HepG2 (cell line): ENCODE measurements at regions not wholly inside any gene's neighbourhood (a gene's known extent, or its start where the extent isn't known, plus 50 kb on each side); places are given as distances from the start of the nearest gene placed in this dataset.
A peak's percentile ranks its signal among the peaks of the same experiment; 100 is the strongest.
"Not testable (repeated sequence)": the region's sequence is repeated elsewhere in the genome, so short reads cannot be mapped to it uniquely, and the experiment has no call there.

Source experiments
- ATAC-seq: fragments of 200-7000 bp; cut with Tn5 transposase; 3 replicates; pipeline ENCODE4 v1.9.1; 2020; ENCODE audit warnings: mild to moderate bottlenecking, moderate library complexity
- BruUV-seq: library from RNA; stranded (reverse); fragments of 400-500 nt; replicated peaks from 2 replicates; lab custom pipeline; 2021; lab: Mats Ljungman, UMichigan
- CTCF ChIA-PET: fragments of 300-600 bp; formaldehyde crosslinking; extraction: SDS; loops from one replicate; lab custom pipeline; 2021; ENCODE audit warnings: low total read pairs, inconsistent platforms, low intra/inter-chr PET ratio; lab: Yijun Ruan, JAX
- POLR2A ChIA-PET: fragments of 350-600 bp; sonication (Branson Sonifier 250); formaldehyde crosslinking; loops from one replicate; lab custom pipeline; 2020; ENCODE audit warnings: antibody characterized with exemption, inconsistent platforms; lab: Yijun Ruan, JAX
- DNase-seq: peaks from one replicate; pipeline ENCODE4 v3.0.0-alpha.2; 2015; ENCODE audit warnings: low spot score
- FAIRE-seq: peaks from 3 replicates; lab custom pipeline; 2011; peaks lifted over from hg19 to GRCh38; lab: Jason Lieb, UNC
- H2AFZ ChIP-seq: one replicate; pipeline ENCODE4 v1.6.1; 2011; ENCODE audit warnings: low read length, inconsistent platforms
- H3K27ac ChIP-seq: fragments of 300-600 bp; 3 replicates; pipeline ENCODE4 v1.8.0; 2011; ENCODE audit warnings: mixed run types, mild to moderate bottlenecking, mixed read lengths, low read length, inconsistent platforms; ENCODE audit not compliant: insufficient read depth; ENCODE audit errors: extremely low read length
- H3K27me3 ChIP-seq, 2 experiments: fragments of 200-600 bp in 1 of 2; 2 replicates in 1 of 2; 3 replicates in 1 of 2; pipeline versions ENCODE4 v1.6.0 to v1.8.0; 2011; ENCODE audit warnings: low read length in 2 of 2, mild to moderate bottlenecking in 2 of 2, moderate library complexity in 2 of 2, inconsistent platforms in 1 of 2; ENCODE audit not compliant: insufficient read depth in 2 of 2, control insufficient read depth in 1 of 2
- H3K36me3 ChIP-seq, 2 experiments: fragments of 200-600 bp in 1 of 2; replicated peaks in 1 of 2; 2 replicates in 1 of 2; 3 replicates in 1 of 2; pipeline versions ENCODE4 v1.5.1 to v1.8.0; 2011; ENCODE audit warnings: low read length in 2 of 2, inconsistent platforms in 1 of 2; ENCODE audit not compliant: insufficient read depth in 2 of 2, control insufficient read depth in 1 of 2
- H3K4me1 ChIP-seq: 2 replicates; pipeline ENCODE4 v1.5.1; 2012; ENCODE audit warnings: low read length, inconsistent platforms; ENCODE audit not compliant: insufficient read depth
- H3K4me2 ChIP-seq: 2 replicates; pipeline ENCODE4 v1.6.0; 2011; ENCODE audit warnings: low read depth, low read length, inconsistent platforms
- H3K4me3 ChIP-seq, 3 experiments: fragments of 200-600 bp in 1 of 3; sonication (generic), shearing (Covaris generic) in 1 of 3; replicated peaks in 1 of 3; 2 replicates each; pipeline ENCODE4 v1.5.1; 2011 to 2016; ENCODE audit warnings: low read length in 3 of 3, inconsistent platforms in 2 of 3, low read depth in 2 of 3, mild to moderate bottlenecking in 2 of 3, control low read depth in 1 of 3, mixed read lengths in 1 of 3; ENCODE audit not compliant: insufficient read depth in 1 of 3
- H3K79me2 ChIP-seq: one replicate; pipeline ENCODE4 v1.6.1; 2011; ENCODE audit warnings: low read length, inconsistent platforms; ENCODE audit not compliant: insufficient read depth
- H3K9ac ChIP-seq: 2 replicates; pipeline ENCODE4 v1.6.0; 2011; ENCODE audit warnings: mild to moderate bottlenecking, low read depth, low read length, inconsistent platforms; ENCODE audit not compliant: insufficient read depth
- H3K9me3 ChIP-seq: 2 replicates; pipeline ENCODE4 v1.5.1; 2012; ENCODE audit warnings: mild to moderate bottlenecking, low read length
- H4K20me1 ChIP-seq: 2 replicates; pipeline ENCODE4 v1.6.0; 2011; ENCODE audit warnings: inconsistent platforms, mild to moderate bottlenecking, low read length, moderate library complexity; ENCODE audit not compliant: insufficient read depth
- CEBPB ChIP-seq: IDR thresholded peaks from 2 replicates; pipeline ENCODE4 v1.6.1; 2011; ENCODE audit warnings: low read depth, low read length, improper control_type of control experiment, borderline replicate concordance
- EP300 ChIP-seq, 3 experiments: sonication (generic) in 1 of 3; formaldehyde crosslinking in 1 of 3; IDR thresholded peaks; 2 replicates each; pipeline versions ENCODE4 v1.5.1 to v1.6.1; 2011 to 2020; ENCODE audit warnings: low read depth in 2 of 3, low read length in 2 of 3, borderline replicate concordance in 1 of 3, improper control_type of control experiment in 1 of 3, mild to moderate bottlenecking in 1 of 3, missing genetic modification reagents in 1 of 3, moderate library complexity in 1 of 3
- GATAD2A ChIP-seq: IDR thresholded peaks from 2 replicates; pipeline ENCODE4 v1.6.1; 2016
- HMG20A ChIP-seq: IDR thresholded peaks from 2 replicates; pipeline ENCODE4 v1.6.1; 2016; ENCODE audit warnings: borderline replicate concordance
- HOMEZ ChIP-seq: IDR thresholded peaks from 2 replicates; pipeline ENCODE4 v1.6.1; 2016; ENCODE audit warnings: low read depth
- PATZ1 ChIP-seq: sonication (generic); formaldehyde crosslinking; IDR thresholded peaks from 2 replicates; pipeline ENCODE4 v1.4.0; 2020; ENCODE audit warnings: missing genetic modification reagents
- PRDM10 ChIP-seq: sonication (generic); formaldehyde crosslinking; IDR thresholded peaks from 2 replicates; pipeline ENCODE4 v1.4.0; 2020; ENCODE audit warnings: low read depth, missing genetic modification reagents
- TCF7 ChIP-seq: sonication (generic); IDR thresholded peaks from 2 replicates; pipeline ENCODE4 v1.6.1; 2016; ENCODE audit warnings: antibody characterized with exemption, low read depth
- ZNF644 ChIP-seq: IDR thresholded peaks from 2 replicates; pipeline ENCODE4 v1.6.1; 2016; ENCODE audit warnings: low read depth
- WGBS: methylation state at CpG from one replicate; pipeline ENCODE4 v1.1.6; 2017; ENCODE audit warnings: low lambda C conversion rate; 5-methylcytosine and 5-hydroxymethylcytosine counted together
- in situ Hi-C: cut with HindIII; loops from 2 replicates; pipeline ENCODE4 v1.10.0; 2017; ENCODE audit warnings: low pct_unique_long_range_greater_than_20kb; ENCODE audit not compliant: extremely low pct_ligation_motif_present
- intact Hi-C: fragments of 100-400 bp; cut with micrococcal nuclease; formaldehyde crosslinking; loops from one replicate; pipeline ENCODE4 v1.10.0; 2022; ENCODE audit not compliant: unreplicated experiment

GRCh38 chr2:111495636-111496035 lies 374.9 kb downstream of the BCL2L11 start:
- 80% methylated on average over 2 of the region's 2 CpGs for WGBS
- intact Hi-C loops, H3K27me3 ChIP-seq, DNase-seq, H2AFZ ChIP-seq, H4K20me1 ChIP-seq, FAIRE-seq, ATAC-seq, H3K4me3 ChIP-seq, POLR2A ChIA-PET, CTCF ChIA-PET, H3K9me3 ChIP-seq, H3K36me3 ChIP-seq: not testable (repeated sequence)
- Histone ChIP-seq H3K79me2 (peaks cover 23% of the 10 kb centered on the region), H3K27ac (peak overlapping the region; percentile 51), H3K9ac (0 out of 2 replicates have a peak overlapping the region, but pooled peaks have one; percentile 18), H3K4me1 (peaks cover 36% of the 10 kb centered on the region), H3K4me2 (0 out of 2 replicates have a peak overlapping the region, but pooled peaks have one; percentile 15)
- BruUV-seq = TSS peak; percentile 85
- in situ Hi-C loops = loop anchor here (25.0 kb wide), 1 partner anchor 167 kb away; no protein-coding TSS in a partner anchor

- H3K9ac ChIP-seq, intact Hi-C loops, H3K4me3 ChIP-seq, H3K27me3 ChIP-seq, H3K9me3 ChIP-seq, H4K20me1 ChIP-seq, H3K36me3 ChIP-seq, BruUV-seq, POLR2A ChIA-PET, H2AFZ ChIP-seq, CTCF ChIA-PET: not testable (repeated sequence)
- in situ Hi-C loops = loop anchor here (25.0 kb wide), 1 partner anchor 166 kb away; no protein-coding TSS in a partner anchor
- Histone ChIP-seq H3K27ac (peak overlapping the region; percentile 51), H3K4me1 (peaks cover 36% of the 10 kb centered on the region), H3K4me2 (peak overlapping the region; percentile 15; the same call in 1 of the 2 replicates), H3K79me2 (peaks cover 19% of the 10 kb centered on the region)
- DNase-seq (peak; percentile 84), ATAC-seq (peak; percentile 60), FAIRE-seq (peak; percentile 18)
- 34% methylated on average over 2 of the region's 2 CpGs for WGBS
- 0 out of 2 replicates have a peak, but pooled peaks have one; percentile 11 for TF ChIP-seq TCF7
- TF ChIP-seq ZNF644 (CRISPR knock-in tag) = 0 out of 2 replicates have a peak, but pooled peaks have one; percentile 22
- TF ChIP-seq HMG20A (CRISPR knock-in tag) = peak; percentile 15; the same call in 1 of the 2 replicates
- 0 out of 2 replicates have a peak, but pooled peaks have one; percentile 19 for TF ChIP-seq HOMEZ (CRISPR knock-in tag)
- TF ChIP-seq CEBPB = peak; percentile 47; the same call in 1 of the 2 replicates
- peak; percentile 67 for TF ChIP-seq GATAD2A (CRISPR knock-in tag)
- TF ChIP-seq EP300 (IDR thresholded peaks at IDR 0.05; ENCODE audit: low read depth in 2 of 2, low read length in 2 of 2) = 0 out of 4 replicates have a peak, but pooled peaks of 1 of the 2 experiments have one; percentile 27
- TF ChIP-seq EP300 (CRISPR knock-in tag; IDR thresholded peaks at IDR 0.05; ENCODE audit: borderline replicate concordance) = peak; percentile 19; the same call in 1 of the 2 replicates
- TF ChIP-seq PRDM10 (CRISPR knock-in tag) = peak; percentile 40; the same call in 1 of the 2 replicates
- peak; percentile 69 for TF ChIP-seq PATZ1
Observed at GRCh38 chr2:111496176-111496575, 375.5 kb downstream of the BCL2L11 start.
